ENCODE measurements at regions not wholly inside any gene's neighbourhood (a gene's known extent, or its start where the extent isn't known, plus 50 kb on each side); places are given as distances from the start of the nearest gene placed in this dataset.

DNA sequence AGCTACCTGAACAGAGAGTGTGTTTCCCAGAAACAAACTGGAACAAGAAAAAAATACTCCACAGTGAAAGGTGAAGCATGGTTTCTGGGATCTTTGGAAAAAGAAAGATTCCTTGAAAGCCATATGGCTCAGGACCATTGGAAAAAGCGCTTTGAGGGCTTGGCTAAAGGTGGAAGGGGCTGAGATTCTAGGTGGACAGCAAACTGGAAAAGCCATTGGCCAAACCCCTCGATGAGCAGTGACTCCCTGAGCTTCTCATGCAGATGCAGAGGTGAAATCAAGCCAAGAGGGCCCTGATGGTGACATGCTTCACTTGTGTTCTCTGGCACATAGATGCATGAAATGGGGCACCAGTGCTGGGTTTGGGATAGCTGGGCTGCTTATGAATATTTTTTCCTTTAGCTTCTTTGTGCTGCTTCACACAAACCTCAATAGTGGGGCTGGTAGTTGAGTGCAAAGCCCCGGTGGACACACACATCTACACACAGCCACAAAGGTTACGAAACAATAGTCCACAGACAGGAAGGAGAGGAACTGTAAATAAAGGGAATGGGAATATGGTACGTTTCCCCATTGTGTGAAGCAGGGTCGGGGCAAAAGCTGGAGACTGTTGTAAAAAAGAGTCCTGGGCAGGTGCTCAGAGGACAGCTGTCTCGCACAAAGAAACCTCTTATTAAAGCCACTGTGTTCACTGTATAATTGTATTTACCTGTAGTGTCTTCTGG lies 117.8 kb downstream of the FOXA2 start:
- TF ChIP-seq POLR2AphosphoS5 (IDR thresholded peaks at IDR 0.05) (no peak), POLR2A (IDR thresholded peaks at IDR 0.05) (no peak), EP300 (IDR thresholded peaks at IDR 0.05) (no peak)
- TF ChIP-seq, protein P1, sequence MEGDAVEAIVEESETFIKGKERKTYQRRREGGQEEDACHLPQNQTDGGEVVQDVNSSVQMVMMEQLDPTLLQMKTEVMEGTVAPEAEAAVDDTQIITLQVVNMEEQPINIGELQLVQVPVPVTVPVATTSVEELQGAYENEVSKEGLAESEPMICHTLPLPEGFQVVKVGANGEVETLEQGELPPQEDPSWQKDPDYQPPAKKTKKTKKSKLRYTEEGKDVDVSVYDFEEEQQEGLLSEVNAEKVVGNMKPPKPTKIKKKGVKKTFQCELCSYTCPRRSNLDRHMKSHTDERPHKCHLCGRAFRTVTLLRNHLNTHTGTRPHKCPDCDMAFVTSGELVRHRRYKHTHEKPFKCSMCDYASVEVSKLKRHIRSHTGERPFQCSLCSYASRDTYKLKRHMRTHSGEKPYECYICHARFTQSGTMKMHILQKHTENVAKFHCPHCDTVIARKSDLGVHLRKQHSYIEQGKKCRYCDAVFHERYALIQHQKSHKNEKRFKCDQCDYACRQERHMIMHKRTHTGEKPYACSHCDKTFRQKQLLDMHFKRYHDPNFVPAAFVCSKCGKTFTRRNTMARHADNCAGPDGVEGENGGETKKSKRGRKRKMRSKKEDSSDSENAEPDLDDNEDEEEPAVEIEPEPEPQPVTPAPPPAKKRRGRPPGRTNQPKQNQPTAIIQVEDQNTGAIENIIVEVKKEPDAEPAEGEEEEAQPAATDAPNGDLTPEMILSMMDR (IDR thresholded peaks at IDR 0.05), result no peak

DNA sequence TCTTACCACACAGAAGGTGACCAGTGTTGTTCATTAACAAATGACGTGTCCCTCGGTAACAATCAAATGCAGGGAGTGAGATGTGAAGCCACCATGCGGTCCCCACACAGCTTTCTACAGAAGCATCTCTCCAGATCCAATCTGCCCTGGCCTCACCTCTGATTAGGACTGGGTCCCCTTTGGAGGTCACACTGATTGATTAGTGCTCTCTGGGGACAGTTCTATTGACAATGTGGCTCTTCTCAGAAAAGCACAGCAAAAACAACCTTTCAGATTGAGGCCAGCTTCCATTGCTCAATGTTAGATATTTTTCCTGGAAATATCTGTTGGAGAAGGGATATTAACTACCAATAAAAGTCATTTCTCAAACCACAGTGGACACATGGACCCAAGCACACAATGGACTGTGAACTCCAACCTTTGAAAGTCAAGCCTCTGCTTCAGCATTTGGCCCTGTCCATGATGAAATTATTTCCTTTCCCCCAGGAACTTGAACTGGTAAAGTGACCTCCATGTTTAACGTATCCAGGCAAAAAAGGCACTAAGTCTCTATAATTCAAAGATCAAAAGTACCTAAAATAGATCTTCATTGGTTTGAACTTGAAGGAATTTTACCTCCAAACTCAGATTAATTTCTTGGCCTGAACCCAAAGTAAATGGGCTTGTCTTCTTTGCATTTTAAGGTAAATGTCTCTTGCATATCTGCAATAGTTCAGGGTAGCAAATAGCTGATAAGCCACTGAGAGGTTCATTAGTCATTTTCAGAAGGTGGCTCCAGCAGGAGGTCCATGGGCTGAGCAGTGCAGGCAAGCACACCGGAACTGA lies 118.5 kb downstream of the FOXA2 start:
- TF ChIP-seq EP300 (IDR thresholded peaks at IDR 0.05) (no peak), POLR2A (IDR thresholded peaks at IDR 0.05) (no peak), POLR2AphosphoS5 (IDR thresholded peaks at IDR 0.05) (no peak)
- TF ChIP-seq, protein P1 (IDR thresholded peaks at IDR 0.05), result no peak
- Histone ChIP-seq H3K36me3 (no peaks in the 10 kb centered on the region), H3K27ac (no peak overlapping the region), H3K9me3 (no peaks in the 10 kb centered on the region), H3K4me3 (no peak overlapping the region), H3K4me1 (no peaks in the 10 kb centered on the region), H3K27me3 (peaks cover 40% of the 10 kb centered on the region)
- ATAC-seq, result no peak
- WGBS, 2 donors (ENCODE audit: low coverage in 1 of 2), result 53 to 70% methylated on average over 3 to 5 of the region's 5 CpGs

More for the DNA sequence above, 117.8 kb downstream of the FOXA2 start:
- H3K9me3 ChIP-seq, result no peaks in the 10 kb centered on the region
- 59 to 89% methylated on average over 3 to 5 of the region's 7 CpGs for WGBS, 2 donors (ENCODE audit: low coverage in 1 of 2)
- no peaks in the 10 kb centered on the region for H3K4me1 ChIP-seq
- H3K36me3 ChIP-seq, result no peaks in the 10 kb centered on the region
- peaks cover 40% of the 10 kb centered on the region for H3K27me3 ChIP-seq
- no peak for ATAC-seq
- no peak overlapping the region for H3K27ac ChIP-seq
- H3K4me3 ChIP-seq, result no peak overlapping the region

- ATAC-seq, result no peak
- 90% methylated on average over 2 of the region's 5 CpGs; no CpG with 5 or more reads in 1 of the 2 donors for WGBS, 2 donors (ENCODE audit: low coverage in 1 of 2)
- no peak for TF ChIP-seq POLR2AphosphoS5 (IDR thresholded peaks at IDR 0.05)
- TF ChIP-seq POLR2A (IDR thresholded peaks at IDR 0.05), result no peak
These were observed 119.9 kb downstream of the FOXA2 start for GRCh38 chr20:22464312-22465003.

GRCh38 chr20:22462975-22463914 lies 121.1 kb downstream of the FOXA2 start:
- H3K27me3 ChIP-seq, result peaks cover 52% of the 10 kb centered on the region
- H3K9me3 ChIP-seq, result no peaks in the 10 kb centered on the region
- WGBS, 2 donors (ENCODE audit: low coverage in 1 of 2), result 36 to 62% methylated on average over 3 to 9 of the region's 11 CpGs
- no peak for ATAC-seq
- TF ChIP-seq, protein P1 (IDR thresholded peaks at IDR 0.05), result no peak
- TF ChIP-seq POLR2AphosphoS5 (IDR thresholded peaks at IDR 0.05) (no peak), EP300 (IDR thresholded peaks at IDR 0.05) (no peak), POLR2A (IDR thresholded peaks at IDR 0.05) (no peak)
- H3K36me3 ChIP-seq, result no peaks in the 10 kb centered on the region
- H3K4me3 ChIP-seq, result no peak overlapping the region
- H3K27ac ChIP-seq, result no peak overlapping the region
- no peaks in the 10 kb centered on the region for H3K4me1 ChIP-seq

More at GRCh38 chr20:22464312-22465003, 119.9 kb downstream of the FOXA2 start:
- Histone ChIP-seq H3K27ac (no peak overlapping the region), H3K36me3 (no peaks in the 10 kb centered on the region), H3K9me3 (no peaks in the 10 kb centered on the region), H3K27me3 (peaks cover 46% of the 10 kb centered on the region), H3K4me1 (no peaks in the 10 kb centered on the region), H3K4me3 (no peak overlapping the region)
